CD4-positive, CD25-positive, alpha-beta regulatory T cell (primary cell): ENCODE measurements at regions not wholly inside any gene's neighbourhood (a gene's known extent, or its start where the extent isn't known, plus 50 kb on each side); places are given as distances from the start of the nearest gene placed in this dataset.

ENCODE experiments used
- ATAC-seq, 2 donors: fragments of 150-1000 bp; cut with Tn5 transposase; one replicate each; pipeline ENCODE4 v1.10.0; 2021; ENCODE audit warnings: low read depth in 2 of 2, moderate number of reproducible peaks in 2 of 2, moderate library complexity in 1 of 2
- DNase-seq, 3 donors: peaks; one replicate each; pipeline versions ENCODE4 v3.0.0 to v3.0.0-alpha.2; 2012 to 2022; ENCODE audit warnings: mixed read lengths in 1 of 3
- H3K27ac ChIP-seq: one replicate; pipeline ENCODE4 v1.7.0; 2013; ENCODE audit warnings: mild to moderate bottlenecking, low read length; ENCODE audit not compliant: insufficient read depth, poor library complexity, severe bottlenecking
- H3K27me3 ChIP-seq: one replicate; pipeline ENCODE4 v1.7.0; 2013; ENCODE audit warnings: low read length; ENCODE audit not compliant: control insufficient read depth, insufficient read depth
- H3K36me3 ChIP-seq: one replicate; pipeline ENCODE4 v1.7.0; 2013; ENCODE audit warnings: mild to moderate bottlenecking, low read length, moderate library complexity; ENCODE audit not compliant: control insufficient read depth, insufficient read depth
- H3K4me1 ChIP-seq: 2 replicates; pipeline ENCODE4 v1.7.0; 2013; ENCODE audit warnings: mild to moderate bottlenecking, low read length; ENCODE audit not compliant: insufficient read depth, control insufficient read depth, poor library complexity, severe bottlenecking
- H3K4me3 ChIP-seq: one replicate; pipeline ENCODE4 v1.7.0; 2013; ENCODE audit warnings: low read depth, mild to moderate bottlenecking, low read length, moderate library complexity
- H3K9me3 ChIP-seq, 2 experiments: 1 replicate in 1 of 2; 2 replicates in 1 of 2; pipeline ENCODE4 v1.7.0; 2013; ENCODE audit warnings: low read length in 2 of 2, mild to moderate bottlenecking in 1 of 2, moderate library complexity in 1 of 2; ENCODE audit not compliant: control insufficient read depth in 2 of 2
- H3K27ac Mint-ChIP-seq, 3 donors: one replicate each; pipeline ENCODE4 v1.8.0; 2020 to 2022; ENCODE audit warnings: mild to moderate bottlenecking in 3 of 3, mixed read lengths in 3 of 3, moderate library complexity in 2 of 3
- H3K27me3 Mint-ChIP-seq: one replicate; pipeline ENCODE4 v1.8.0; 2022; ENCODE audit warnings: mild to moderate bottlenecking, mixed read lengths
- H3K36me3 Mint-ChIP-seq: one replicate; pipeline ENCODE4 v1.8.0; 2020; ENCODE audit warnings: mixed read lengths
- H3K4me1 Mint-ChIP-seq, 4 donors: one replicate each; pipeline ENCODE4 v1.8.0; 2020 to 2022; ENCODE audit warnings: mixed read lengths in 4 of 4, mild to moderate bottlenecking in 1 of 4
- H3K4me3 Mint-ChIP-seq, 4 donors: one replicate each; pipeline ENCODE4 v1.8.0; 2020 to 2022; ENCODE audit warnings: mild to moderate bottlenecking in 4 of 4, mixed read lengths in 4 of 4, moderate library complexity in 3 of 4
- H3K9me3 Mint-ChIP-seq, 7 donors: one replicate each; pipeline ENCODE4 v1.8.0; 2020 to 2022; ENCODE audit warnings: mixed read lengths in 7 of 7, mild to moderate bottlenecking in 3 of 7, moderate library complexity in 2 of 7

DNA sequence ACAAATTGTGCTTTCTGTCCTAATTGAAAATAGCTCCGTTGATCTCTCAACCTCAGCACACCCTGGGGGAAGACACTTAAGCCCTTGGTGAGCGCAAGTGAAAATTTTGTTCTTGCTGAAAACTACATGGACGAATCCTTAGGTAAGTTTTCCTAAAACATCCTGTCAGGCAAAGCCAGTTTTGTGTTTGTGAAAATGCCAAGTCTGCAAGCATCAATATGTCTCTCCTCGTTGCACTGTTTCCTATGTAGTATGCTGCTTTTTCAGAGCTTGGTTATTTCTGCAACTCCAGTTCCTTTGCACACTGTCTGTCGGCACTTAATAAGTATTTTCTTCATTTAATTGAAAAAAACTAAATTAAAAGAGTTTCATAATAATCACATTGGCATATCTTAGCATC is 146.9 kb upstream of the POU3F3 start:
- no peaks in the 10 kb centered on the region for H3K36me3 ChIP-seq
- no peaks in the 10 kb centered on the region for H3K27me3 ChIP-seq
- H3K9me3 Mint-ChIP-seq, result peaks cover 0 to 2% (median 0%) of the 10 kb centered on the region in 7 donors
- ATAC-seq, result no peak
- H3K27ac Mint-ChIP-seq, result no peak overlapping the region
- no peak overlapping the region for H3K4me3 Mint-ChIP-seq
- H3K27me3 Mint-ChIP-seq, result no peaks in the 10 kb centered on the region
- DNase-seq, result no peak
- no peak overlapping the region for H3K4me3 ChIP-seq
- H3K27ac ChIP-seq, result no peak overlapping the region
- no peaks in the 10 kb centered on the region for H3K36me3 Mint-ChIP-seq
- H3K4me1 Mint-ChIP-seq, result no peaks in the 10 kb centered on the region
- H3K9me3 ChIP-seq, result no peaks in the 10 kb centered on the region
- no peaks in the 10 kb centered on the region for H3K4me1 ChIP-seq

DNA sequence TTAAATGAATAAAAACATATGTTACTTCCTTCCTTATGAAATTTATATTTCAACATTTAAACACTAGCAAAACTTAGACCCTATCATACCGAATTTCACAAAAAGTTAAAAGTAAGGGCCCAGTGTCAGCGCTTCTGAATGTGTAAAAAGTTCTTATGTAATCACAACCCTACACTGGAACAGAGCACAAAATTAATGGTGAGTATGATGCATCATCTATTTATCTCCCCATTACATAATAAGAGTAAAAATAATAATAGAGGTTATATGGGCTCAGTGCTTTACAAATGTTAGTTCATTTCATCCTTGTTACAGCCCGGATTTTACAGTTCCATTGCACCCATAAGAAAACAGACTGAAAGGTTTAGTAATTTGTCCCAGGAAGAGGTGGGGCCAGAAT is 144.9 kb upstream of the POU3F3 start:
- Mint-ChIP-seq H3K27me3 (no peaks in the 10 kb centered on the region), H3K27ac (no peak overlapping the region), H3K36me3 (no peaks in the 10 kb centered on the region), H3K4me1 (no peaks in the 10 kb centered on the region), H3K9me3 (peaks cover 0 to 3% (median 0%) of the 10 kb centered on the region in 7 donors), H3K4me3 (no peak overlapping the region)
- no peak overlapping the region for H3K27ac ChIP-seq
- DNase-seq (no peak), ATAC-seq (no peak)
- H3K27me3 ChIP-seq, result no peaks in the 10 kb centered on the region
- no peak overlapping the region for H3K4me3 ChIP-seq
- no peaks in the 10 kb centered on the region for H3K4me1 ChIP-seq
- no peaks in the 10 kb centered on the region for H3K36me3 ChIP-seq
- no peaks in the 10 kb centered on the region for H3K9me3 ChIP-seq

DNA sequence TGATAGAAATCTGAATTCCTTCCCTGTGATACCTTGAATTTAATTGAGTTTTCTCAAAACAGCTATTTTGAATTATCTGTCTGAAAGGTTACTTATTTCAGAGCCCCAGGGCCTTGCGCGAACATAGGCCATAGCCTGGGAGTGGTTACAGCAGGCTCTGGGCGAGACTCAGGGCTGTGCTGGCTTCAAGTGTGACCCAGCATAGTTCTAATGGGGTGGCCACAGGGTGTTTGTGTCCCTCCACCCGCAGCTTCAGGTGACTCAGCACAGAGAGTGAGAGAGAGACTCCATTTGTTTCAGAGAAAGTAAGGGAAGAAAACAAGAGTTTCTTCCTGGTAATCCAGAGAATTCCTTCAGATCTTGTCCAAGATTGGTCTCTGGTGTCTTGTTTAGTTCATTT is 137.9 kb upstream of the POU3F3 start:
- Histone ChIP-seq H3K27me3 (no peaks in the 10 kb centered on the region), H3K4me3 (no peak overlapping the region), H3K27ac (no peak overlapping the region), H3K9me3 (peaks cover 0 to 4% of the 10 kb centered on the region in 2 experiments), H3K4me1 (no peaks in the 10 kb centered on the region), H3K36me3 (no peaks in the 10 kb centered on the region)
- no peaks in the 10 kb centered on the region for H3K27me3 Mint-ChIP-seq
- H3K36me3 Mint-ChIP-seq, result no peaks in the 10 kb centered on the region
- H3K27ac Mint-ChIP-seq, result no peak overlapping the region
- DNase-seq (no peak), ATAC-seq (no peak)
- no peak overlapping the region for H3K4me3 Mint-ChIP-seq
- H3K9me3 Mint-ChIP-seq, result peaks cover 0 to 3% (median 2%) of the 10 kb centered on the region in 7 donors
- H3K4me1 Mint-ChIP-seq, result no peaks in the 10 kb centered on the region

DNA sequence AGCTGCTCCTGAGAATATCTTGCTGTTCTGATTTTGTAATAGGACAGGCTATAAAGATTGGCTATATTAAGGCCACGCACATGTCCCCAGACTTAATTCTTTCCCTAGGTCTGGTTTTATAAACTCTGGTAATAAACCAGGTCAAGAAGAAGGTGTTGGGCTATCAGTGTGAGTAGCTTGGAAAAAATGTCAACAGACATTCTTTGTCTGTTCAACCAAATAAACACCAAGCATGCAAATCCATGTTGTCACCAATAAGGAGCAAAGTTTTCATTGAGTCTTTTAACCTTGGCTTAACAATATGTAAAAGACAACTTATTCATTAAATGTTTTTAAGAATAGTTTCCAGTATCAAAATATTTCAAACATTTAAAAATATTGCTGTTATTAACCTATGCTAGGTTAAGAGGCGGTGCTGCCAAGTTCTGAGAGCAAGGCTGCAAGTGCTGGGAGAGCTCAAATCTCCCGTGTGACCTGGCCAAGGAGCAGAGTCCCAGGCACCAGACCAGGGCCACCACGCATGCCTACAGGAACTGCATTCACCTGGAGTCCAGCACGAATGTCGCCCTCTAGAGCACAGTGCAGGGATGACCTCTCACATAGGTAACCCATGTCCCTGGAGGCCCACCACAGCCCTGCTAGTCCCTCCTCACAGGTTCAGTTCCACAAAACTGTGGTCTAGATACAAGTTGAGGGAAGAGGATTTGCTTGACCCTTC is 120.5 kb upstream of the POU3F3 start:
- Histone ChIP-seq H3K4me1 (no peaks in the 10 kb centered on the region), H3K9me3 (no peaks in the 10 kb centered on the region), H3K36me3 (no peaks in the 10 kb centered on the region), H3K4me3 (no peak overlapping the region), H3K27ac (no peak overlapping the region), H3K27me3 (no peaks in the 10 kb centered on the region)
- H3K4me1 Mint-ChIP-seq, result no peaks in the 10 kb centered on the region
- DNase-seq (peak in 1 of 3 donors; percentile 10), ATAC-seq (no peak)
- H3K36me3 Mint-ChIP-seq, result no peaks in the 10 kb centered on the region
- H3K4me3 Mint-ChIP-seq, result no peak overlapping the region
- no peak overlapping the region for H3K27ac Mint-ChIP-seq
- H3K9me3 Mint-ChIP-seq, result peaks cover 0 to 7% (median 4%) of the 10 kb centered on the region in 7 donors
- H3K27me3 Mint-ChIP-seq, result peaks cover 4% of the 10 kb centered on the region

DNA sequence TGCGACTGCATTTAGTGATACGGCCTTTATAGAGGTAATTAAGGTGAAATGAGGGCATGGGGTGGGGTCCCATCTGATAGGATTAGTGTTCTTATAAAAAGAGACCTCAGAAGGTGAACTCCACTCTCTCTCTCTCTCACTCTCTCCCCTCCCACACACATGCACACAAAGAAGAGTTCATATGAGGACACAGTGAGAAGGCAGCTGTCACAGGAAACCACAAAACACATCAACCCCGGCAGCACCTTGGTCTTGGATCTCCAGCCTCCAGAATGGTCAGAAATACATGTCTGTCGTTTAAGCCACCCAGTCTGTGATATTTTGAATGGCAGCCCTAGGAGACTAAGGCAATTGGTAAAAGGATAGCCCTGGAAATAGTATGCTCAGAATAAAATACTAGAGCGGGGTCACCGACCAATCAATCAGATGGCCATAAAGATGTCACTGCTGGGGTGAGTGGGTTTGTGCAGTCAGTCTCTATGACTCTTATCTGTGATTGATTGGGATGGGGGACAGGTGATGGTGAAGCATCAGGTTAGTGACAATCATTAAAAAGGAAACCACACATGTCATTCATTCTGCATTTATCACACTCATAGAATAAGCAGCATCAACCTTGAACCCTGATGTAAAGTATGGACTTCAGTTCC is 118.9 kb upstream of the POU3F3 start:
- H3K27me3 ChIP-seq, result no peaks in the 10 kb centered on the region
- H3K4me1 ChIP-seq, result no peaks in the 10 kb centered on the region
- H3K27me3 Mint-ChIP-seq, result peaks cover 2% of the 10 kb centered on the region
- no peaks in the 10 kb centered on the region for H3K36me3 Mint-ChIP-seq
- peaks cover 0 to 6% (median 2%) of the 10 kb centered on the region in 7 donors for H3K9me3 Mint-ChIP-seq
- peak overlapping the region in 1 of 4 donors; percentile 71 for H3K4me3 Mint-ChIP-seq
- H3K4me1 Mint-ChIP-seq, result no peaks in the 10 kb centered on the region
- no peak overlapping the region for H3K27ac ChIP-seq
- ATAC-seq (no peak), DNase-seq (no peak)
- H3K4me3 ChIP-seq, result no peak overlapping the region
- peak overlapping the region in 1 of 3 donors; percentile 16 for H3K27ac Mint-ChIP-seq
- H3K36me3 ChIP-seq, result no peaks in the 10 kb centered on the region
- no peaks in the 10 kb centered on the region for H3K9me3 ChIP-seq

DNA sequence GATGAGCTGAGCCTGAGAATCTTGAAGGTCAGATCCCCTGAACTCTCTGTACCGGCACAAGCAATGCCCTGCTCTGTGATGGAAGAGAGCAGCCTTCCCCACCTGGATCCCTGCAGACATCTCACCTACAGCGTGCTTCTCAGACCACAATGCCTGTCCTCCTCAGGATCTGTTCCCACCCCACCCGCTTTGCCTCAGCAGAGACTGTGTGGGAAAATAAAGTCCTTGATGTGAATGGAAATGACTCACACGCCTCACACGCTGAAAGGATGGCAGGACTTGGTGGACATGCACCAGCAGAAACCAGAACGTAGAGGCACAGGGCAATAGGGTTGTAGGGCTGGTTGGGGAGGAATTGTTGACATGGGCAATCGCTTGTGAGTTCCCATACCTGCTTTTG is 117.9 kb upstream of the POU3F3 start:
- no peak overlapping the region for H3K27ac ChIP-seq
- no peak overlapping the region for H3K4me3 Mint-ChIP-seq
- no peaks in the 10 kb centered on the region for H3K36me3 Mint-ChIP-seq
- H3K9me3 Mint-ChIP-seq, result peaks cover 0 to 4% (median 2%) of the 10 kb centered on the region in 7 donors
- no peak for DNase-seq
- no peaks in the 10 kb centered on the region for H3K27me3 Mint-ChIP-seq
- ATAC-seq, result no peak
- H3K27ac Mint-ChIP-seq, result peak overlapping the region in 1 of 3 donors; percentile 86
- H3K9me3 ChIP-seq, result no peaks in the 10 kb centered on the region
- no peaks in the 10 kb centered on the region for H3K4me1 Mint-ChIP-seq
- no peak overlapping the region for H3K4me3 ChIP-seq
- no peaks in the 10 kb centered on the region for H3K36me3 ChIP-seq
- H3K4me1 ChIP-seq, result no peaks in the 10 kb centered on the region
- no peaks in the 10 kb centered on the region for H3K27me3 ChIP-seq

DNA sequence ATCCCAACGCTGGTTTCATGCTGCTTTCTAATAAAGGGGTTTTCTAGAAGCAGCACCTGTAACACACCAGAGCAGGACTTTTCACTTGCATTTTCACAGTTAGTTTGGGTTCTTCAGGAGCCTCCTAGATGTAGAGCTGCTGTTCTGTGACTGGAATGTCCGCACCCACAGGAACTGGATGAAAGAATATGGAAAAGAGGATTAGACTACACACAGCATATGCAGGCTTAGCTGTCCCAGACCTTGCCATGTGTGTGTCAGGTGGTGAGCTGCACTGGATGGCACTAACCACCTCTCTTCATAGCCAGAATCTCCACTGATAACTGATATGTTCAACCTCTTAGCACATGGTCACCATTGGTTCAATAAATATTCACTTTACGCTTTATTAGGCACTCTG is 112.1 kb upstream of the POU3F3 start:
- no peak overlapping the region for H3K27ac ChIP-seq
- Mint-ChIP-seq H3K9me3 (peaks cover 0 to 2% (median 0%) of the 10 kb centered on the region in 7 donors), H3K4me1 (no peaks in the 10 kb centered on the region), H3K27me3 (no peaks in the 10 kb centered on the region), H3K4me3 (no peak overlapping the region), H3K27ac (no peak overlapping the region), H3K36me3 (no peaks in the 10 kb centered on the region)
- H3K9me3 ChIP-seq, result no peaks in the 10 kb centered on the region
- no peak for DNase-seq
- no peaks in the 10 kb centered on the region for H3K4me1 ChIP-seq
- H3K4me3 ChIP-seq, result no peak overlapping the region
- no peaks in the 10 kb centered on the region for H3K36me3 ChIP-seq
- no peaks in the 10 kb centered on the region for H3K27me3 ChIP-seq
- no peak for ATAC-seq

DNA sequence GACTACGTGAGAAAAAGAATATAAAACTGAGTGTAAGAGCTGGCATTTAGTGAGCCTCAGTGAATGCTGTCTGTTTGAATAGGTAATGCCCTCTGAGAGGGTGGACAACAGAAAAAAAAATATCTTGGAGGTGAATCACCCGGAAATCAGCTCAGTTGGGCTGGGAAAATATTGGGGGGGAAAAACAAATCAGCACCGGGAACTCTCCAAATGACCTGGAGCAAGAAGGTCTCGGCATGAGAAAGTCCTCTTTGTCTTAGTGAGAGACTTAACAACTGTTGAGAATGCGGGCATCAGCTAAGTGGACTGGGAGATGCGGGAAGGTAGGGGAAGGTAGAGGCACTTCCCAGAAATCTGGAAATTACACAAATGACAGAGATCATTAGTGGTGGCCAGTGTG is 109.4 kb upstream of the POU3F3 start:
- DNase-seq, result no peak
- no peaks in the 10 kb centered on the region for H3K4me1 ChIP-seq
- H3K4me3 ChIP-seq, result no peak overlapping the region
- H3K36me3 ChIP-seq, result no peaks in the 10 kb centered on the region
- Mint-ChIP-seq H3K4me1 (no peaks in the 10 kb centered on the region), H3K27me3 (no peaks in the 10 kb centered on the region), H3K27ac (peak overlapping the region in 1 of 3 donors; percentile 6), H3K36me3 (no peaks in the 10 kb centered on the region), H3K9me3 (peaks cover 0 to 3% (median 0%) of the 10 kb centered on the region in 7 donors), H3K4me3 (no peak overlapping the region)
- no peak for ATAC-seq
- H3K27me3 ChIP-seq, result no peaks in the 10 kb centered on the region
- H3K27ac ChIP-seq, result no peak overlapping the region
- H3K9me3 ChIP-seq, result no peaks in the 10 kb centered on the region
